HG02623 (cell line): ENCODE measurements at regions not wholly inside any gene's neighbourhood (a gene's known extent, or its start where the extent isn't known, plus 50 kb on each side); places are given as distances from the start of the nearest gene placed in this dataset.
A peak's percentile ranks its signal among the peaks of the same experiment; 100 is the strongest.
"Not testable (repeated sequence)": the region's sequence is repeated elsewhere in the genome, so short reads cannot be mapped to it uniquely, and the experiment has no call there.

Experiments
- ATAC-seq: cut with Tn5 transposase; IDR thresholded peaks from one replicate; pipeline ENCODE4 v1.9.1; 2021; ENCODE audit warnings: moderate library complexity; ENCODE audit not compliant: unreplicated experiment

DNA sequence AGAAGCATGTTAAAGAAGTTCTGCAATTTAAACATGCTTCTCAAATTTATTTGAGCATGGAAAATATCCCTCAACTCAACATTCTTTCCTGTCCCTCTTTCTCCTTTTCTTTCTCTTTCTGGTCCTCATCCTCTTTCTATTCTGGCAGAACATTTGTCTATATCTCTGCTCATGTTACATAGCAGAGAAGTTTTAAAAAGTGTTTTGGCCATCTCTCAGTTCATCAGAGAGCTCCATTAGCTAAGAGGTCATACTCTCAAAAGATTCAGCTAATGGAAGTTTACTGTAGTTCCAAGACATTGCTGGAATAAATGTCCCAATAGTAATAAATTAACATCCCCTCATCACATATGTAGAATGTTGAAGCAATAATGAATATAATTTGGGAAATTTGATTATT lies 53.5 kb downstream of the XCL2 start:
- no peak for ATAC-seq

DNA sequence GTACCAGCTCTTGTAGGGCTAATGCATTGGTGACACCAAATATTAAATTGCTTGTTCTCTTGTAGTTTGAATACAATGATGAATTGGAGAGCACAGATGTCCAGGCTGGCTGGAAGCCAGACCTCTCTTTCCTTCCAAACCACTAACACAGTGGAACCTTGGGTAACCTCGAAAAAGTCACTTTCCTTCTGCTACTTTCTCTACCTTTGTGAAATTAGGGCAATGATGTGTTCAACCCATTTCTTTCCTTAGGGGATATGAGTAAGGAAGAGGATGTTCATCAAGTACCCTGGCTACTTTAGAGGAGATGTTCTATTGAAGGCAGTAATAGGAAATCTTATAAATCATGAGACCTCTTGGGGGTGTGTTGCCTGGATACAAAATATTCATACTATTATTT lies 55.7 kb downstream of the XCL2 start:
- ATAC-seq, result no peak

DNA sequence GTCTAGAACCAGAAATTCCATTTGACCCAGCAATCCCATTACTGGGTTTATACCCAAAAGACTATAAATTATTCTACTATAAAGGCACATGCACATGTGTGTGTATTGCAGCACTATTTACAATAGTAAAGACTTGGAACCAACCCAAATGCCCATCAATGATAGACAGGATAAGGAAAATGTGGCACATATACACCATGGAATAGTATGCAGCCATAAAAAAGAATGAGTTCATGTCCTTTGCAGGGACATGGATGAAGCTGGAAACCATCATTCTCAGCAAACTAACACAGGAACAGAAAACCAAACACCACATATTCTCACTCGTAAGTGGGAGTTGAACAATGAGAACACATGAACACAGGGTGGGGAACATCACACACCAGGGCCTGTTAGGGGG lies 57.0 kb downstream of the XCL2 start:
- ATAC-seq, result not testable (repeated sequence)

DNA sequence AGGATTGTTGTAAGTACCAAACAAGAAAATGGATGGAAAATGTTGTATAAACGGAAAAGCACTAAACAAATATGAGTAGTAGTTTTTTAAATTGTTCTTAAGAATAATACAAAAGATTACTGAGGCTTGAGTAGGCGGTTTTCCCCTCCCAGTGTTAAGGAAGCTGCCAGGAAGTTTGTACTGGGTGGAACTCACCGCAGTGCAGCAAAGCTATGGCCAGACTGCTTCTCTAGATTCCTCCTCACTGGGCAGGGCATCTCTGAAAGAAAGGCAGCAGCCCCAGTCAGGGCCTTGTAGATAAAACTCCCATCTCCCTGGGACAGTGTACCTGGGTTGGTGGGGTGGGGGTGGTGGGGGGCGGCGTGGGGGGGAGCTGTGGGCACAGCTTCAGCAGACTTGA lies 58.7 kb downstream of the XCL2 start:
- no peak for ATAC-seq

DNA sequence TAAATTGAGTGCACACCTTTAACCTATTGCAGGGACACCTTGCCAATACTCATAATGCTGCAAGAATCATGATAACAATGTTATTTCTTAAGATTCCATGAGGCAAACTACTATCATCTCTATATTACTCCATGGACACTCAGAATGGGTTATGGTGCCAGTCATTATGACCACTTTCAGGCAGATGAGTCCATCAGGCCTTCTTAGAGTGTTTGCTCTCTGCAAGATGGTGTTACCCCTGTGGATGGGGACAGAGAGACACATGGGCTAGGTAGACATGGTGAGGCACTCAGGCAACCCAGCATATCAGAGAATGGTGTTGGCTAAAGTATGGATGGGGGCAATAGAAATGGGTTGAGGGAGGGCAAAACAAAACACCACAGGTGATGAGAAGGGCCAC lies 59.7 kb downstream of the XCL2 start:
- ATAC-seq, result no peak

DNA sequence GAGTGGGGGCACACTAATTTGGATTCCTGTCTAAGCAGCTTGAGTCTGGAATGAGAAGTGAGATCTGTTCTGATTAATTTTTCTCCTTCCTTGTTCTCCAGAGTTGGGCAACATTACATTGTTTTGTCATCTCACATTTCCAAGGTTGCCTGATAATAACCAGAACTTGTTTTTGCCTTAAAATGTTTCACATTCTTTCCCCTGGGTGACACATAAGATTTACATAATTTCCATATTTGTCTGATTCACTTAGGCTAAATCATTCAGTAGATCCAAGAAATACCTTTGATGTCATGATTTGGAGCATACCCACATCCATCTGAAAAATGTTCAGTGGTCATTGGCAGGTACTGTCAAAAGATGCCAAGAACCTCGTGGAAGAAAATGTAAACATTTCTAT lies 60.3 kb downstream of the XCL2 start:
- no peak for ATAC-seq

GRCh38 chr1:168482106-168482505 lies 61.7 kb downstream of the XCL2 start:
- no peak for ATAC-seq

DNA sequence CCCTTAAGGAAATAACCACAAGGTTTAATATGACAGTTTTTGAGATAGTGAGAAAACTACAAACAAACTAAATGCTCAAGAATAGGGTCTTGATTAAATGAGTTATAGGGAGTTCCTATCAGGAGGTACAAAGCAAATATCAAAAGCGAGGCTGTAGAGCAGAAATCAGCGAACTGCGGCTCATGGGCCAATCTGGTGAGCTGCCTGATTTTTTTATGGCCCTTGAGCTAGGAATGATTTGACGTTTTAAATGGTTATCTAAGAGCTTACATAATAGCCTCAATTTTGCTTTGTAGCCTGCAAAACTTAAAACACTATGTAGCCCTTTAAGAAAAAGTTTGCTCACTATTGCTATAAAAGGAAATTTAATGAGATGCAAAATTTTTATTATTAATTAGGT lies 62.2 kb downstream of the XCL2 start:
- ATAC-seq, result no peak

- ATAC-seq, result no peak
These were observed 62.8 kb downstream of the XCL2 start for GRCh38 chr1:168480997-168481396.

DNA sequence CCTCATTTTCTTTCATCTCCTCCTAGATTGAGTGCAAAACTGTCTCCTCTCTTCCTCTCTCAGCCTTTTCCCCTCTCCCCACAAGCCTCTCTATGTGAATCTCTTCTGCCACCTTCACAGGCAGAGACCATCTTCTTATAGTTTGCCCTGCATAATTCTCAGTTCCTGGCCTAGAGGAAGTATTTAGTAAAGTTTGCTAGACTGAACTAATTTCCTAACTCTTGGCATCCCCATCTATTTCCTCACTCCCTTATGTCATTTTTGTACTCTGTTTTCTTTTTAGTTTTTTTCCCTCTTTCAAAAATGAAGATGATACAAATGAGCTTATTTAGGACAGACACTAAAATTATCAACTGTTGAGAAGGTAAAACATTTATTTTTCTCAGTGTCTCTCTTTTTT lies 66.0 kb downstream of the XCL2 start:
- no peak for ATAC-seq

- ATAC-seq, result no peak
These were observed 67.0 kb downstream of the XCL2 start for GRCh38 chr1:168476588-168477385.

DNA sequence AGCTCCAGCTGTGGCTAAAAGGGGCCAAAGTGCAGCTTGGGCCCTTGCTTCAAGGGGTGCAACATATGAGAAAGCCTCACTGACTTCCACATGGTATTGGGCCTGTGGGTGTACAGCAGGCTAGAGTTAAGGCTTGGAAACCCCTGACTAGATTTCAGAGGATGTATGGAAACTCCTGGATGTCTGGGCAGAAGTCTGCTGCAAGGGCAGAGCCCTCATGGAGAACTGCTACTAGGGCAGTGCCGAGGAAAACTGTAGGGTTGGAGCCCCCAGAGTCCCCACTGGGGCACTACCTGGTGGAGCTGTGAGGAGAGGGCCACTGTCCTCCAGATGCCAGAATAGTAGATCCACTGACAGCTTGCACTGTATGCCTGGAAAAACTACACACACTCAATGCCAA lies 69.5 kb downstream of the XCL2 start:
- no peak for ATAC-seq

DNA sequence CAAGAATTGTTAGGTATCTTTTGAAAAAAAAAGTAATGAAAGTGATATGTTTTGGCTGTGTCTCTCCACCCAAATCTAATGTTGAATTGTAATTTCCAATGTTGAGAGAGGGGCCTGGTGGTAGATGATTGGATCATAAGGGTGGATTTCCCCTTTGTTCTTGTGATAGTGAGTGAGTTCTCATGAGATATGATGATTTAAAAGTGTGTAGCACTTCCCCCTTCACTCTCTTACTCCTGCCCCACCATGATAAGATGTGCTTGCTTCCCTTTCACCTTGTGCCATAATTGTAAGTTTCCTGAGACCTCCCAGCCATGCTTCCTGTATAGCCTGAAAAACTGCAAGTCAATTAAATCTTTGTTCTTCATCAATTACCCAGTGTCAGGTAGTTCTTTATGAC lies 70.7 kb downstream of the XCL2 start:
- no peak for ATAC-seq

- ATAC-seq, result no peak
These were observed 71.6 kb downstream of the XCL2 start for GRCh38 chr1:168472223-168472622.

DNA sequence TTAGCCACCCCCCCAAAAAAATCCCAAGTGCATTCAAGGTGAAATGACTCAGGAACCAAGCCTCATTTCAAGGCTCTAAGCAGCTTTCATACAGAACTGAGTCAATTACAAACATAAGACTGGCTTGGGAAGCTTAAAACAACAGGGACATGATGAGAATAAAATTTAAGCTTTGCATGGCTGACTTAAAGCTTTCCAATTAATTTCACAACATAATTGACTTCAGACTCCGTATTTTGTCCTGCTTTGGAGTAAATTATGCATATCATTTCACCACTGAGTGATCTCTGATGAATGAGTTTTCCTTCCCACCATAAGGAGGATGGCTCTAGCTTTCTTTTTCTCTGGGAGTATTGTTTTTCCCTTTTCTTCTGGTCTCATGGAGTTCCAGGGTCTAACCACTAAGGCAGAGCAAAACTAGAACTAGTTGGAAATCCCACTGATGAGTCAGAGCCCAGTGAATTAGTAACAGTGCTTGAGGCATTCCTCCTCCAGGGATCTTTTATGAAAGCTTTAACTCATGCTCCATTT lies 72.8 kb downstream of the XCL2 start:
- no peak for ATAC-seq

- ATAC-seq, result no peak
These were observed 74.1 kb downstream of the XCL2 start for GRCh38 chr1:168469690-168470089.

DNA sequence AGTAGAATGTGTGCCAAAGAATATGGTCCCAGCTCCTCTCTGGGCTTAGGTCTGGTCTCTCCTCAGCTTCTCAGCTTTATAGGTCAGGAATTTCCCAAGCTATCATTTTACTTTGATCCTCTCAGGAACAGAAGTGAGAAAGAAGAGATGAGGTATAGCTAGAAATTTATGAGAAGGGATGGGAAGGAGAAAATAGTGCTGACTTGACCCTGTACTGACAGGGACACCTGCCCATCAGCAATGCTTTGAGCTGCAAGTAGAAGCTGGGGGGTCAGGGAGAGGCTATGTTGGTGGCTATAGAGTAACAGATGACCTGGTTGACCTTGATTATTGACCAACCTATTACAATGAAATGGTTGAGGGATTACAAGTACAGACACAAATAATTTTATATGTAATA lies 75.0 kb downstream of the XCL2 start:
- no peak for ATAC-seq

- ATAC-seq, result no peak
These were observed 75.6 kb downstream of the XCL2 start for GRCh38 chr1:168468042-168468809.

GRCh38 chr1:168467452-168467851 lies 76.3 kb downstream of the XCL2 start:
- no peak for ATAC-seq

- peak; percentile 60 for ATAC-seq
These were observed 77.1 kb downstream of the XCL2 start for GRCh38 chr1:168466714-168467131.

- no peak for ATAC-seq
These were observed 77.6 kb downstream of the XCL2 start for GRCh38 chr1:168466092-168466713.

DNA sequence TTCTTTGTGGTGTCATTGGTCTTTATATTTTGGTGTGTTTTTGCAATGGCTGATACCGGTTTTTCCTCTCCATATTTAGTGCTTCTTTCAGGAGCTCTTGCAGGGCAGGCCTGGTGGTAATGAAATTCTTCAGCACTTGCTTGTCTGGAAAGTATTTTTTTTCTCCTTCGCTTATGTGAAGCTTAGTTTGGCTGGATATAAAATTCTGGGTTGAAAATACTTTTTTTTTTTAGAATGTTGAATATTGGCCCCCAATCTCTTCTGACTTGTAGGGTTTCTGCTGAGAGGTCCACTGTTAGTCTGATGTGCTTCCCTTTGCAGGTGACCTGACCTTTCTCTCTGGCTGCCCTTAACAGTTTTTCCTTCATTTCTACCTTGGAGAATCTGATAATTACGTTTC lies 82.7 kb downstream of the XCL2 start:
- ATAC-seq, result not testable (repeated sequence)
